AG20443 (cell line): ENCODE measurements at regions not wholly inside any gene's neighbourhood (a gene's known extent, or its start where the extent isn't known, plus 50 kb on each side); places are given as distances from the start of the nearest gene placed in this dataset.

Experiments used
- DNase-seq: peaks from one replicate; pipeline ENCODE4 v3.0.0; 2012; ENCODE audit warnings: low spot score, mixed read lengths

GRCh38 chr3:104855702-104856101 lies 511.0 kb upstream of the ALCAM start:
- no peak for DNase-seq

DNA sequence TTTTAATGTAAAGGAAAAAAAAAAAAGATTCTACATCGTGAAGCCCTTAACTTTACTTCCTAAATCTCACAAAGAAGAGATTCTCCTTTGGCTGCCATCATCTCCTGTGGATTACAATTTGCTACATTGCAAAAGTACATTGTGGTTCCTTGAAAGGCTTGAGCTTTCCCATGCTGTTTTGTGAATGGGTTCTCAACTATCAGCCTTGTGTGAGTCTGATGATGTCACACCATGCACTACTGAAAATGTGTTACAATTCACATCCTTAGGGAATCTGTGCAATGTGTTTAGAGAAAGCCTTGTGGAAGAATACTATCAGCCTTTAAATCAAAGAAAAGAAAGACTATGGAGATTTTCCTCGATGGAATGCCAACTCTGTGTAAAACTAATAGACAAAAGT lies 510.0 kb upstream of the ALCAM start:
- DNase-seq: no peak

DNA sequence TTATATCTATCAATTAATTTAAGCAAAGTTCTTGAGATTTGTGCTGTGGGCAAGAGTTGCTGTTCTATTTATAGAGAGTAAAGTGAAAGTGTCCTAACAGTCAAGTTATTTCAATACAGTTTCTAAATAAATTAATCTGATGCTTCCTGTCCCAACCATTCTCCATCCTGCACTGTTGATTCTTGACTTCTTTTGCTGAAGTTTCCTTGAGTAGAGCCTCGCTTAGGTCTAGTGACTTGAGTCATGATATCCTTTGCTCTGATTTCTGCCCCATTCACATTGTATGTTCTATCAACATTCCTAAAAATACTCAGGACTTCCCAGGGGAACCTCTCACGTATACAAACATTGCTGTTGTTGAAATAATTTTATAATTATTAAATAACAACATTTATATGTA lies 498.4 kb upstream of the ALCAM start:
- no peak for DNase-seq

- no peak for DNase-seq
These were observed 496.4 kb upstream of the ALCAM start for GRCh38 chr3:104870276-104870675.

- peak; percentile 21 for DNase-seq
These were observed 493.4 kb upstream of the ALCAM start for GRCh38 chr3:104873331-104873730.

DNA sequence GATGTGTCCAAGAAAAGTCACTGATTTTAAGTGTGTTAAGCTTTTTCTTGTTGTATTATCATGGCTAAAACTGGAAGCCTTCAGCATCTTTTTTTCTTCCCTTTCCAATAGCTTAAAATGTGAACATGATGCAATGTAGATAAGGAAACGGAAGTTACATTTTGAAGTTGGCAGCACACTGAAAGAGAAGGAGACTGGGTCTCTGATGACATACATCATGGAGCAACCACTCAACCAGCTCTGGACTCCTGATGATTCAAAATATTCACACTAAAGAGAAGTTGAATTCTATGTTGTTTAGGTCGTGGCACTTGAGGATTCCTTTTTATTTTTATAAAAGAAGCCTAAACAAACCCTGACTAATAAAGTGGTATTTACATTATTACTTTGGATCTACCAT lies 488.3 kb upstream of the ALCAM start:
- DNase-seq: peak; percentile 9

DNA sequence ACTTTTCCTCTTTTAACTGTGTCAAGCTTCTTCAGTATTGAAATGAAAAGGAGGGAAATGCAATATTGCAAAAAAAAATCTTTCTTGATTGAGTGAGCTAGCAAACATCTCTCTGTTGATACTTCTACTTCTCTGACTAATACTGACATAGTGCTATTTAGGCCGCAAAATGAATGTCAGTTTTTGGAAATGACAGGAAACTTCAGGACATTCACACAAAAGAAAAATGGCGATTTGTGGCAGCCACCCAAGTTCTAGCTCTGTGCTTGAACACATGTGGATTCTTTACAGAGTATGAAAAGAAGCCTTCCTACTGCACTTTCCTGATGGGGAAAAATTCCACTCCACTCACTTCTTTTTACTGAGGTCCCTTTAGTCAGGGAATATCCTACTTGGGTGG lies 486.8 kb upstream of the ALCAM start:
- no peak for DNase-seq

- peak; percentile 36 for DNase-seq
These were observed 481.4 kb upstream of the ALCAM start for GRCh38 chr3:104885214-104885814.

GRCh38 chr3:104886220-104886995 lies 480.3 kb upstream of the ALCAM start:
- DNase-seq: peak; percentile 26

DNA sequence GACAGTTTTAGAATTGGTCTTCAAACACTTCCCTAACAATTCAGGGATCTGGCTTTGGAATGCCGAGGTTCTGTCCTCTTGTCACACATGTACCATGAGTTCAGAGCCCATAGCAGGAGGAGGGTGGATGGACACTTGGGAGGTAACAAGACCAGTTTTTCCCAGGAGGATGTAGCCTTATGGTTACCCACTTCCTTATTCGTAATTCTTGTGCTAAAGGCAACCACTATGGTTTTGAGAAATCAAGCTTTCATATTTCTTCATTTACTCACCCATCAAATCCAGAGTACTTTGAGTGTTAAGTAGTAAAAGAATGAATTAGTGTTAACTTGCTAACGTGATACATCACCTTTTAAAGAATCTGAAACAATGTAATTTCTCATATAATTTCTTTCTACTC lies 479.6 kb upstream of the ALCAM start:
- no peak for DNase-seq

DNA sequence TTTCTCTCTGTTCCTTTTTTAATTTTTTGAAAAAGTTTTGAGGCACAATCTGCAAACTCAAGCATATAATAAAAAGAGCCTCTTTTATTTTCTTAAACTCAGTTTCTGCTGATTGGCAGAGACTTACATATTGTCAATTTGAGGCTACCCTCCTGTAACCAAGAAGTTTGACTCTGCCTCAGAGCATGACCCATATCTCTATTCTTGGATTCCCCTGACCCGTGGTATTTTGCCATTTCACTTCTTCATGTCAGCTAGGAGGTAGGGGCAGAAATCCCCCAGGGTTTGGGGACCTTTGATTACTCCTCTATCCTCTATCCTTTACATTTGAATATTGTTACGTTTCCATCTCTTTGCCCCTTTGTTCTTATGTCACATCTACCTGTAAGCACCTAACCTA lies 479.1 kb upstream of the ALCAM start:
- DNase-seq: no peak

DNA sequence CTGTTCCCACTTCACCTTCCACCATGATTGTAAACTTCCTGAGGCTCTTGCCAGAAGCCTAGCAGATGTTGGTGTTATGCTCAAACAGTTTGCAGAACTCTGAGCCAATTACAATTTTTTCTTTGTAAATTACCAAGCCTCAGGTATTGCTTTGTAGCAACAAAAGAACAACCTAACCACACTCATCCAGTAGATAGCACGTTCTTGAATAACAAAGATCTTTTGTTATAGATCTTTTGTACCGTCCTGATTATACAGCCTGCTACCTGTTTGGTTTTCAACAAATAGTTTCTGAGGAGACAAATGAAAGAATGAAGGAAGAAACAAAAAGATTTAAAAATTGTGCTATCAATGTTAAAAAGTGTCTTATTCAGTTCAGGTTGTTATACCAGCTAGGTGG lies 474.7 kb upstream of the ALCAM start:
- no peak for DNase-seq

GRCh38 chr3:104896624-104897023 lies 470.1 kb upstream of the ALCAM start:
- DNase-seq: no peak

DNA sequence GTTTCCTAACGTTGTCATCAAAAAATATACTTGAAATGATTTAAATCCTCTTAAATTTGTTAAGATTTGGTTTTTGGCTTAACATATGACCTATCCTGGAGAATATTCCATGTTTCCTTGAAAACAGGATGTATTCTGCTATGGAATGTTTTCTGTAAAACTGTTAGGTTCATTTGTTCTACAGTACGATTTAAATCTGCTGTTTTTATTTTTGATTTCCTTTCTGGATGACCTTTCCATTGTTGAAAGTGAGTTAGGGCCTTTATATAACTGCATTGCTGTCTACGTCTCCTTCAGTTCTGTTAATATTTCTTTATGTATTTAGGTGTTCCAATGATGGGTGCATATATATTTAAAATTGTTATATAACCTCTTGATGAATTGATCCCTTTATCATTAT lies 465.3 kb upstream of the ALCAM start:
- no peak for DNase-seq

GRCh38 chr3:104903064-104903463 lies 463.6 kb upstream of the ALCAM start:
- no peak for DNase-seq

- DNase-seq: no peak
These were observed 460.6 kb upstream of the ALCAM start for GRCh38 chr3:104906001-104906639.

GRCh38 chr3:104907507-104907906 lies 459.2 kb upstream of the ALCAM start:
- peak; percentile 55 for DNase-seq

- DNase-seq: no peak
These were observed 457.9 kb upstream of the ALCAM start for GRCh38 chr3:104908761-104909160.

GRCh38 chr3:104909198-104909597 lies 457.5 kb upstream of the ALCAM start:
- peak; percentile 29 for DNase-seq

DNA sequence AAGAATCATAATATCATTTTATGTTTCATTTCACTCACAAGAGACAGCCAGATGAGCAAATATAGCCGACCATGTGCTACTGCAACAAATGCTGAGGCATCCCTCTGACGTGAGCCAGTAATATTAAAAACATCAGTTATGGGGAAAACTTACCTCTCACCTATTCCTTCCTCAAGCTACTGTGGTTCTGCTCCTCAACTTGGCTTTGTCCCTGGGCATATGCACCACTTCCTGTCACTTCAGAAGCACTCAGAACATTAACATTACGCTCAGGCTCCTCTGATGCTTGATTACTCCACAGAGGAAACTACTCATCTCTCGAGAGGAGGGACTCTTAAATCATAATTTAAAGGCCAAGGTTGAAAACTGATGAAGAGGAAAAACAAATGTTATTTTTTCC lies 457.0 kb upstream of the ALCAM start:
- no peak for DNase-seq

DNA sequence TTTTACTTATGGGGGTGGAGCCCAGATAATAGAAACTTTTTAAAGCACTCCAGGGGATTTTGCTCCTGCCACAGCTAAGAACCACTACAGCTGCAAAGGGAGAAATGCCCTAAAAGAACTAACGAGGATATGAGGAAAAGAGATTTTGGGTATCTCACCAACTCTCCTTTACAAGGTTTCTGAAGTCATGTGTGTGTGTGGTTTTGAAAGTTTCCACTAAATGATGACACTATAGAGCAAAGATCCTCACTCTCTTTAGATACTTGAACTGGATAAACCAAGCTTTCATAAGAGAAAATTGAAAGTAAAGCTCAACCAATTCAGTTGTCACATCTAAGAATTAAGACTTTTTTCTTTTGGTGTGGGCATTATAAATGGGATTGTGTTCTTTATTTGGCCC lies 455.3 kb upstream of the ALCAM start:
- DNase-seq: no peak

DNA sequence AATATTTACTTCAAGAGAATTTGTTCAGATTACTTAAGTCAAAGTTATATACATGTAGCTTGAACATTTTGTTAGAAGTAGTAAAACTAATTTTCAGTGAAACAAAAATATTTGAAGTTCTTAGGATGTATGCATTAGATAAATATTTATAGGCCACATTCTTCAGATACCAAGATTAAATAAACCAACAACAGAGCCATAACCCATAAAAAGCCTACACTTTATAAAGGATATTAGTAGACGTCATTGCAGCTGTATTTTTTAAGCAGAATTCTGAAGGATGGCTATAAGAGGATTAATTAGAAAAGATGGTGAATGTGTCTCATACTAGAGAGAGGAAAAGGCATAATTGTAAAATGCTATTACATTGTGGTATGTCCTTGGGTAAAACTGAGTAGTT lies 449.7 kb upstream of the ALCAM start:
- DNase-seq: no peak

- DNase-seq: no peak
These were observed 446.2 kb upstream of the ALCAM start for GRCh38 chr3:104920512-104920911.

GRCh38 chr3:104933972-104934371 lies 432.7 kb upstream of the ALCAM start:
- DNase-seq: peak; percentile 31
